ENCODE measurements at regions not wholly inside any gene's neighbourhood (a gene's known extent, or its start where the extent isn't known, plus 50 kb on each side); places are given as distances from the start of the nearest gene placed in this dataset.

DNA sequence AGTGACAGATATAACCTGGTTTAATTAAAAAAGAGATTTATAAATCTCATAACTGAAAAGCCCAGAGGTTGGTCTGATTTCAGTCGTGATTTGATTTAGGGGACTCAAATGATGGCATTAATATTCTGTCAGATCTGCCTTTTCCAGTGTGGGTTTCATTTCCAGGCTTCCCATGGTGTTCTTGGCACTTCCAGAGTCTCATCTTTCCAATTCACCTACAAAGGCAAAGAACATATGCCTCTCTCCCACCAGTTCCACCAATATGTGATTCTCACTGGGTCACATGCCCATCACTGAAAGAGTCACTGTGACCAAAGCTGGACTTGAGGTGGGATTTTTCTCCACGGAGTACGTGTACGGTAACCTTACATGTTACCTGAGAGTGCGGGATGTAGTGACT is 137.4 kb upstream of the IL12B start:
- TF ChIP-seq, protein P1, sequence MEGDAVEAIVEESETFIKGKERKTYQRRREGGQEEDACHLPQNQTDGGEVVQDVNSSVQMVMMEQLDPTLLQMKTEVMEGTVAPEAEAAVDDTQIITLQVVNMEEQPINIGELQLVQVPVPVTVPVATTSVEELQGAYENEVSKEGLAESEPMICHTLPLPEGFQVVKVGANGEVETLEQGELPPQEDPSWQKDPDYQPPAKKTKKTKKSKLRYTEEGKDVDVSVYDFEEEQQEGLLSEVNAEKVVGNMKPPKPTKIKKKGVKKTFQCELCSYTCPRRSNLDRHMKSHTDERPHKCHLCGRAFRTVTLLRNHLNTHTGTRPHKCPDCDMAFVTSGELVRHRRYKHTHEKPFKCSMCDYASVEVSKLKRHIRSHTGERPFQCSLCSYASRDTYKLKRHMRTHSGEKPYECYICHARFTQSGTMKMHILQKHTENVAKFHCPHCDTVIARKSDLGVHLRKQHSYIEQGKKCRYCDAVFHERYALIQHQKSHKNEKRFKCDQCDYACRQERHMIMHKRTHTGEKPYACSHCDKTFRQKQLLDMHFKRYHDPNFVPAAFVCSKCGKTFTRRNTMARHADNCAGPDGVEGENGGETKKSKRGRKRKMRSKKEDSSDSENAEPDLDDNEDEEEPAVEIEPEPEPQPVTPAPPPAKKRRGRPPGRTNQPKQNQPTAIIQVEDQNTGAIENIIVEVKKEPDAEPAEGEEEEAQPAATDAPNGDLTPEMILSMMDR (IDR thresholded peaks at IDR 0.05; ENCODE audit: low read depth, low read length, missing control alignments) = no peak
- no peak for DNase-seq (ENCODE audit: extremely low read depth, low read depth)
- H3K4me3 ChIP-seq (replicated peaks; ENCODE audit: low read depth, low read length) = no peak overlapping the region

DNA sequence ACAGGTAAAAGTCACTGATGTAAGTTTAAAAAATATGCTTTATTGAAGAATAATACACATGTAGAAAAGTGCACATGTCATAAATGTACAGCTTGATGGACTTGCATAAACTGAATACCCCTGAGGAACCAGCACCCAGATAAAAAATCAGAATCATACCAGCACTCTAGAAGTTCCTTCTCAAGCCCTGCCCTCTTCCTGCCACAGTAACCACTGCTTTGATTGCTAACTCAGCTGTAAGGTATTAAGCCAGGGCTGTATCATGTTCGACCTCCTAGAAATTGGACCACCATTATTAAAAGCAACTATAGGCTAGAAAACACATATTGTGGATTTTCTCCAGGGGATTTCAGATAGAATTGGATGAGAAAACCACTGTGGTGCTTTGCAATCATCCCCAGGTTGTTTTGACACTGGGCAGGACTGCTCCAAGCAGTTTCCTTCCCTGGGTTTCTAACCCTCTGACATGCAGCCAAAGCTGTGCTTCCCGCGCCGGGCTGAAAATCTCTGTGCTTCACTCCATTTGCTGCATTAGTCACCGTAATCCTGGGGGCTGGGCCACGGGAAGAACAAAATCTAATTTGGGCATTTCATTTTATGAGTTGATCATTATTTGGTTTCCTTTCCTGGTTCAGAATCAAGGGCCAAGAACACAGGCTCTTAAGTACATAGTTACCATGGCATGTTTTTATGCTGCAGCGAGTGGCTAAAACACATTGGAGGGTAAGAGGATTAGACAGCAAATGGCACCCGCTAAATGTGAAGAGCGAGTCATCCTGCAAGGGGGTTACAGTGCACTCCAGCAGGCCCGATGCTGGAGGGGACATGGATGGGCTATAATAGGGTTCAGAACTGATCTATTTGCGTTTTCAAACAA is 139.4 kb upstream of the IL12B start:
- TF ChIP-seq, protein P1 (IDR thresholded peaks at IDR 0.05; ENCODE audit: low read depth, low read length, missing control alignments) = no peak
- DNase-seq (ENCODE audit: extremely low read depth, low read depth) = no peak
- no peak overlapping the region for H3K4me3 ChIP-seq (replicated peaks; ENCODE audit: low read depth, low read length)

DNA sequence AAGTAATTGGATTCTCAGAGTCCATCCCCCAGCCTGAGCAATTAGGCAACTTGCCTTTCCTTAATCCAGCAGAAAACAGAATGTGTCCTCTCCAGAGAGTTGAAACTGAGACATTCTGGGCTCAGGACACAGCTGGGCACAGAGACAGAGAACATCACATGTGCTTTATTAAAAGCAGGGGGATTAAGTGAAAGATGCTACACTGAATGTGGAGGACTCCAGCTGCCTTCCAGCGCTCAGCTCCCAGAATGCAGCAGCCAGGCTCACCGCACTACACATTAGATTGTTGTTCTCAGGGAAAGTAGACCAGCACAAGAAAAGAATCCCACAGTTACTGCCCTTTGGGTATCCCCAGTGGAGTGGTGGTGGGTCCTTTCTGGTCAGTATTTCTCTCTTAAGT is 141.6 kb upstream of the IL12B start:
- TF ChIP-seq, protein P1 (IDR thresholded peaks at IDR 0.05; ENCODE audit: low read depth, low read length, missing control alignments) = no peak
- H3K4me3 ChIP-seq (replicated peaks; ENCODE audit: low read depth, low read length) = no peak overlapping the region
- DNase-seq (ENCODE audit: extremely low read depth, low read depth) = no peak

DNA sequence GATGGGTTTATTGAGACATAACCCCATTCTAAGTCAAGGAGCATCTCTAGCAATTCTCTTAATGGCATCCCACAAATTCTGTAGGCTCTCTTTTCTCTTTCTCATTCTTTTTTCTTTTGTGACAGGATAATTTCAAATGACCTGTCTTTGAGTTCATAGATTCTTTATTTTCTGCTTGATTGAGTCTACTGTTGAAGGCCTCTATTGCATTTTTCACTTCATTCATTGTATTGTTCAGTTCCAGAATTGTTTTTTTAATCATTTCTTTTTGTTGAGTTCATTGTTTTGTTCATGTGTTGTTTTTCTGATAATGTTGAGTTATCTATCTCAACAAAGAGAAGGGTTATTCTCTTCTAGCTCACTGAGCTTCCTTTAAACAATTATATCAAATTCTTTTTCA is 144.7 kb upstream of the IL12B start:
- DNase-seq (ENCODE audit: extremely low read depth, low read depth) = no peak
- TF ChIP-seq, protein P1 (IDR thresholded peaks at IDR 0.05; ENCODE audit: low read depth, low read length, missing control alignments) = no peak
- no peak overlapping the region for H3K4me3 ChIP-seq (replicated peaks; ENCODE audit: low read depth, low read length)

DNA sequence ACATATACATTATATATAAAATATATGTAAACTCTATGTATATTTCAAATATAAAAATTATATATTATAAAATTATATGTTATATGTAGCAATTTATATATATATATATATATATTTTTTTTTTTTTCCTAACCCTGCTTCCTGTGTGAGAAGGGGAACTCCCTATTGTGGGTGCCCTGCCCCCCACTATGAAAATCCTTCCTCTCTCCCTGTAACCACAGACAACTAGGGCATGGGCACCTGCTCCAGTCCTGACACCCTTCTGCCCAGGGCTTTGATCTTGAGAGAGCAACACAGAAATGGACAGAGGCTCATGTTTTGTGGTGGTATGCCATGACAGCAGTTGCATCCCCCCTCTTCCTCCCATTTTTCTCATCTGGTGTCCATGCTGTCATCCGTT is 148.7 kb upstream of the IL12B start:
- TF ChIP-seq, protein P1 (IDR thresholded peaks at IDR 0.05; ENCODE audit: low read depth, low read length, missing control alignments) = no peak
- no peak overlapping the region for H3K4me3 ChIP-seq (replicated peaks; ENCODE audit: low read depth, low read length)
- DNase-seq (ENCODE audit: extremely low read depth, low read depth) = no peak

DNA sequence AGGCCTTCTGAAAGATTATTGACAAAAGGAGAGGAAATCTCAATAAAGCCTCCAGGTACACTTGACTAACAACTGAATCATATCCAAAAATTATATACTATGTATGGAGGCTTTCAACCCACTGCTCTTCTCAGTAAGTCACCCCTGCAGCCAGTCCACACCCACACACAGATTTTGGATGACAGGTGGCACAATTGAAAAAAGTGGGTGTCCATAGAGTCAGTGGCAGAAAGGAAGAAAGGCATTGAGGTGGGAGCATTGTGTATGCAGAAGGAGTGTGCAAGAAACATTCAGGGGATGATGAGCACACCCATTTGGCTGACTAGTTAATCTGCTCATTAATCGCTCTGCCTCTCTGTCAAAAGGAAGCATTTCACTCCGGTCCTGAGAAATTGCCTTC is 150.6 kb upstream of the IL12B start:
- H3K4me3 ChIP-seq (replicated peaks; ENCODE audit: low read depth, low read length) = no peak overlapping the region
- no peak for DNase-seq (ENCODE audit: extremely low read depth, low read depth)
- TF ChIP-seq, protein P1 (IDR thresholded peaks at IDR 0.05; ENCODE audit: low read depth, low read length, missing control alignments) = no peak
